GM12892 (cell line): ENCODE measurements at regions not wholly inside any gene's neighbourhood (a gene's known extent, or its start where the extent isn't known, plus 50 kb on each side); places are given as distances from the start of the nearest gene placed in this dataset.

ENCODE experiments used
- POLR2A ChIP-seq: IDR thresholded peaks from 2 replicates; pipeline ENCODE4 v1.6.1; 2011; ENCODE audit warnings: low read depth, low read length, control low read depth
- POLR2AphosphoS5 ChIP-seq: IDR thresholded peaks from 2 replicates; pipeline ENCODE4 v1.6.1; 2011; ENCODE audit warnings: low read depth, low read length, control low read depth

- TF ChIP-seq POLR2A (no peak), POLR2AphosphoS5 (no peak)
These were observed 130.6 kb upstream of the SKOR2 start for GRCh38 chr18:47381975-47382570.
